Effector memory CD8-positive, alpha-beta T cell (primary cell): ENCODE measurements at regions not wholly inside any gene's neighbourhood (a gene's known extent, or its start where the extent isn't known, plus 50 kb on each side); places are given as distances from the start of the nearest gene placed in this dataset.
"Not testable (repeated sequence)": the region's sequence is repeated elsewhere in the genome, so short reads cannot be mapped to it uniquely, and the experiment has no call there.

Experiments used
- ATAC-seq: fragments of 150-1000 bp; cut with Tn5 transposase; replicated peaks from 2 replicates; pipeline ENCODE4 v1.10.0; 2021; ENCODE audit warnings: mild to moderate bottlenecking, moderate library complexity
- DNase-seq, 3 experiments: peaks; one replicate each; pipeline ENCODE4 v3.0.0; 2021
- H3K27ac Mint-ChIP-seq, 2 donors: one replicate each; pipeline ENCODE4 v1.8.0; 2022; ENCODE audit warnings: mild to moderate bottlenecking in 2 of 2, mixed read lengths in 2 of 2, moderate library complexity in 2 of 2
- H3K27me3 Mint-ChIP-seq, 2 donors: one replicate each; pipeline ENCODE4 v1.8.0; 2022; ENCODE audit warnings: mixed read lengths in 2 of 2
- H3K36me3 Mint-ChIP-seq: one replicate; pipeline ENCODE4 v1.8.0; 2022; ENCODE audit warnings: mild to moderate bottlenecking, moderate library complexity, mixed read lengths; ENCODE audit not compliant: insufficient read depth
- H3K4me1 Mint-ChIP-seq, 2 donors: one replicate each; pipeline ENCODE4 v1.8.0; 2022; ENCODE audit warnings: low read depth in 2 of 2, mixed read lengths in 2 of 2
- H3K4me3 Mint-ChIP-seq, 2 donors: one replicate each; pipeline ENCODE4 v1.8.0; 2022; ENCODE audit warnings: mild to moderate bottlenecking in 2 of 2, mixed read lengths in 2 of 2, moderate library complexity in 2 of 2
- H3K9me3 Mint-ChIP-seq, 2 donors: one replicate each; pipeline ENCODE4 v1.8.0; 2022; ENCODE audit warnings: mixed read lengths in 2 of 2

DNA sequence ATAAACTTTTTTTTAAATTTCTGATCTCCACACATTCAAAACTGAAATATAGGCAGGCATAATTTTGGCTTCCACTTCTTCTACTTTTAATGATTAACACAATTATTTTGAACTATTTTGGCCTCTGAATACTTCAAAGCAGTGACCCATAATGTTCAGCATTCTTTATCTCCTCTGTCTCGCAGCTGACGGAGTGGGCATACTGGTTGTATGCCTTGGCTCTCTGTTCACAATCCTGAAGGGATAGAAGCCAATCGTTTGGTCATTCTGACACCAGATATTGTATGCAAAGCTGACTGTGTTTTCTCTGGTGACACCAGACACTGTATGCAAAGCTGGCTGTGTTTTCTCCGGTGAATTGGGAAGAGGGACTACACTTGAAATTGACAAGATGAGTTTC lies 833.0 kb downstream of the EFNB2 start:
- Mint-ChIP-seq H3K27me3 (no peaks in the 10 kb centered on the region), H3K4me3 (no peak overlapping the region), H3K27ac (no peak overlapping the region), H3K4me1 (no peaks in the 10 kb centered on the region), H3K9me3 (peaks cover 4 to 8% of the 10 kb centered on the region in 2 donors), H3K36me3 (no peaks in the 10 kb centered on the region)
- DNase-seq (no peak), ATAC-seq (no peak)

DNA sequence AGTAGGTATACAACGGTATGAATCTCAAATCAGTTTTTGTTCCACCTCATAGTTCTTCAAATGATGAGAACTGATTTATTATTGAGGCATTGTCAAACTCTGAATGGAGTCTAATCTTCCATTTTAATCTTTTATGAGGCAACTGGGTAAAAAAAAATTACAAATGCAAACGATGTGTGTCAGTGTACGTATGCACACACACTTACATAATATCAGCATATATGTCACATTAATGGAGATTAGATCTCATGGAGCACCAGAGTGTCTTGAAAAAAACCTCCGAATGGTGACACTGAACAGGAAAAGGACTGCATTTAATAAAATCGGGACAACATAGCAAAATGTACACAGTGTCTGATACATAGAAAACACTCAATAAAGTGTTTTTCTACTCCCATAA lies 842.7 kb downstream of the EFNB2 start:
- H3K9me3 Mint-ChIP-seq = peaks cover 11 to 22% of the 10 kb centered on the region in 2 donors
- no peak overlapping the region for H3K27ac Mint-ChIP-seq
- no peaks in the 10 kb centered on the region for H3K27me3 Mint-ChIP-seq
- H3K4me3 Mint-ChIP-seq = no peak overlapping the region
- ATAC-seq (no peak), DNase-seq (no peak)
- H3K4me1 Mint-ChIP-seq = no peaks in the 10 kb centered on the region
- H3K36me3 Mint-ChIP-seq = no peaks in the 10 kb centered on the region

DNA sequence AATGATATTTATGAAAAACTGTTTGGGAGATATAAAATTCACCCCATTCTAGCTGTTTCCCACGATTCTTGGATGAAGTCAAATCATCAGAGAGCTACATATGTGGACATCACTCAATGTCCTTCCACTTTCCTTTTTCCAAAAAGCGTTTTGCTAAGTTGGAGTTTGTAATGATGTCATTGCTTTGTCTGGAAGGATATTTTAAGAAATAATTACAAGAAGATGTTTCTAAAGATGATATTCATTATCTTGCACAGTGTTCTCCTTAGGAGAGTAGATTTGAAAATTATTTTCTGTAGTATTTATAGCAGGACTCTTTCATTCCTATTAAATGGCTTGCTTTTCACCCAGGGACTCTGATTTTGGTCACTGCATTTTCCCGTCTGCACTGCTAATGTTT lies 851.2 kb downstream of the EFNB2 start:
- ATAC-seq = no peak
- peaks cover 2 to 9% of the 10 kb centered on the region in 2 donors for H3K9me3 Mint-ChIP-seq
- H3K36me3 Mint-ChIP-seq = no peaks in the 10 kb centered on the region
- no peak overlapping the region for H3K4me3 Mint-ChIP-seq
- H3K27me3 Mint-ChIP-seq = no peaks in the 10 kb centered on the region
- no peak overlapping the region for H3K27ac Mint-ChIP-seq
- H3K4me1 Mint-ChIP-seq = no peaks in the 10 kb centered on the region
- DNase-seq = no peak

DNA sequence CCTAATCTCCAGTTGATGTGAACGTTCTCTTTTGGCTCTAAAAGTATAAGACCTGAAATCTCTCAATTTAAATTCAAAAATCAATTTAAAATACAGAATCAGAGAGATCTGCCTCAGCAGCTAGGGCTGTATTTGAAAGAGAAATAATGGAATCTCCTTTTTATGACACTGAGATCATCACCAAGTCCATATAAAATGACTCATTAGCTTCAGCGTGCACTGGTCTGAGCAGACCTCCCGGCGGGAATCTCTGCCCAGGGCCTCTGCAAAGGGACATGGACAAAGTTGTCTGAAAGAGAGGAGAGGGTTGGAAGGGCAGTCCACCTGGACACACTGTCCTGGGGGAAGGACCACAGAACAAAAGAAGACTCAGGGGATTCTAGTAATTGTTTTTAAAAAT lies 855.6 kb downstream of the EFNB2 start:
- peaks cover 0 to 5% of the 10 kb centered on the region in 2 donors for H3K9me3 Mint-ChIP-seq
- H3K27ac Mint-ChIP-seq = no peak overlapping the region
- DNase-seq (no peak), ATAC-seq (no peak)
- H3K36me3 Mint-ChIP-seq = no peaks in the 10 kb centered on the region
- no peaks in the 10 kb centered on the region for H3K27me3 Mint-ChIP-seq
- H3K4me1 Mint-ChIP-seq = no peaks in the 10 kb centered on the region
- no peak overlapping the region for H3K4me3 Mint-ChIP-seq

DNA sequence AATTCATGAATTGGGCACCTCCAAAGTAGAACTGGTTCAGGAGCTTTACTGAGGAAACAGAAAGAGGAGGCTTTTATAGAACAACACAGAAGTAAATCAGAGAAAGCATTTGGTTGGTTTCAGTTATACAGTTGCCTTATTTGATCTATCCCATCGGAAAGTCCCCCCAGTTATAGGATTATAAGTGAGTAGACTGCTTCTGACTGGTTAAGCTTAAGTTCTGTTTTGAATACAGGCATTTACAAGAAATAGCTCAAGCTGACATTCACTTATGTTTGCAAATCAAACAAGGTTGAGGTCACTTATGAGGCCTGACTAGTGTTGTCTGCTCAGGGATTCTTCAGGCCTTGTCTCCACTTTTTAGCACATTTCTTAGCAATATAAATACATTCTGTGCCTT lies 857.4 kb downstream of the EFNB2 start:
- no peak overlapping the region for H3K27ac Mint-ChIP-seq
- no peaks in the 10 kb centered on the region for H3K4me1 Mint-ChIP-seq

DNA sequence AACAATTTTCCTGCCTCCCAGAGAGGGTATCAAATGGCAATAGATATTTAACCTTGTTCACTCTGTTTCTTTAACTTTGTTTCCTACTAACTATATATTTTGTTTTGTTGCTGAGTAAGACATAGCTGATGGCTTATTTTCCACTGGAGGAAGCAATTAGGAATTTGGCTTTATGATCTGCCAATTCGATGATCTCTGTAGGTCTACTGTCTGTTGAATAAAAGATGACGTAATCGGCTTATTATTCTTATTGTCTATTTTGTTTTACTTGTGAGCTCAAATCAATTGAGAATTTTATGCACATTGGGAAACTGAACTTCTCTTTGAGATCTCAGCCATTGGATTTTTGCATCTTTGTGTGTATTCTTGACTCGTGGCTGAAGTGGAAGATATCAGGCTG lies 862.6 kb downstream of the EFNB2 start:
- Mint-ChIP-seq H3K4me1 (no peaks in the 10 kb centered on the region), H3K36me3 (no peaks in the 10 kb centered on the region), H3K27ac (no peak overlapping the region), H3K9me3 (peaks cover 0 to 3% of the 10 kb centered on the region in 2 donors), H3K27me3 (no peaks in the 10 kb centered on the region), H3K4me3 (no peak overlapping the region)
- no peak for ATAC-seq
- no peak for DNase-seq

More for the DNA sequence above, 857.4 kb downstream of the EFNB2 start:
- no peak for ATAC-seq
- Mint-ChIP-seq H3K9me3 (peaks cover 0 to 5% of the 10 kb centered on the region in 2 donors), H3K4me3 (no peak overlapping the region), H3K27me3 (no peaks in the 10 kb centered on the region), H3K36me3 (no peaks in the 10 kb centered on the region)
- no peak for DNase-seq

DNA sequence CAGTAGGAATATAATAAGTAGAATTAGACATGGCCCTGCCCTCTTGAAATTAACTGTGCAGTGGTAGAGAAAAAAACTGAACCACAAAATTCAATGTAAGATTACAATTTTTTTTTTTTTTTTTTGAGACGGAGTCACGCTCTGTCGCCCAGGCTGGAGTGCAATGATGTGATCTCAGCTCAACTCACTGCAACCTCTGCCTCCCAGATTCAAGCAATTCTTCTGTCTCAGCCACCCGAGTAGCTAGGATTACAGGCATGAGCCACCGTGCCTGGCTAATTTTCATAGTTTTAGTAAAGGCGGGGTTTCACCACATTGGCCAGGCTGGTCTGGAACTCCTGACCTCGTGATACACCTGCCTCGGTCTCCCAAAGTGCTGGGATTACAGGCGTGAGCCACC lies 864.3 kb downstream of the EFNB2 start:
- DNase-seq, H3K27me3 Mint-ChIP-seq, H3K36me3 Mint-ChIP-seq: not testable (repeated sequence)

DNA sequence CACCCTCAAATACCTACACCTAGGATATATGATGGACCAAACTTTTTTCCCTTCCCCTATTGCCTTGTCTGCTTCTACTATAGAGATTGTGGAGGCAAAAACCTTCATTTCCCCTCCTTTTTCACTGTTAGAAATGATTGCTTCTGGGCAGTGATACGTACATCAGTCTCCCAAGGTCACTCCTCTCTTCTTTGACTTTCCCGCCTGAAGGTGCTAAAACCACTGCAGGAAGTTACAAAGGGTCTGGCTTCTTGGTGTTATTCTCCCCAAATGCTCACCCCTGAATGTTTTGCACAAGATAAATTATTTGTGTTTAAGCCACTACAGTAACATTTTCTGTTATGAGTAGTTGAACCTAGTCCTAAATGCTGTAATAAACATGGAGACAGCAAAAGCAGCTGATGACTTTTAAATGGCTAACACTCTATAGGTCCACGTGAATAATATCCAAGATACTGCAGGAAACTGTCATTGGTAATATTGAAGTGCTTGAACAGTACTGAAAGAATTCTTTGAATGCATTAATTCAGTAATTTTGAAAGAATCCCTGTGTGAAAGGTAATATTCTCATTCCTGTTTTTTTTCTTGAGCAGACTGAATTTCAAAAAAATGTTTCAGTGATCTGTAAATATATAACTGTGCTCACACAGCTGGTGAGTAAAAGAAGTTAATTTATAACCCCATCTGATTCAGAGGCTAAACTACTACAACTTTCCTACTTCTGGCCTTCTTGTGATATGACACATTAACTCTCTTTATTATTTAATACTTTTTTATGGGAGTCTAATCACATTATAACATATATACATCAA lies 865.1 kb downstream of the EFNB2 start:
- H3K4me1 Mint-ChIP-seq = no peaks in the 10 kb centered on the region
- H3K4me3 Mint-ChIP-seq = no peak overlapping the region
- no peaks in the 10 kb centered on the region for H3K36me3 Mint-ChIP-seq
- no peaks in the 10 kb centered on the region for H3K27me3 Mint-ChIP-seq
- H3K9me3 Mint-ChIP-seq = peaks cover 0 to 2% of the 10 kb centered on the region in 2 donors
- no peak overlapping the region for H3K27ac Mint-ChIP-seq
- ATAC-seq = no peak
- no peak for DNase-seq

More for the DNA sequence above, 864.3 kb downstream of the EFNB2 start:
- not testable (repeated sequence) for H3K27ac Mint-ChIP-seq, H3K9me3 Mint-ChIP-seq, ATAC-seq, H3K4me3 Mint-ChIP-seq, H3K4me1 Mint-ChIP-seq

DNA sequence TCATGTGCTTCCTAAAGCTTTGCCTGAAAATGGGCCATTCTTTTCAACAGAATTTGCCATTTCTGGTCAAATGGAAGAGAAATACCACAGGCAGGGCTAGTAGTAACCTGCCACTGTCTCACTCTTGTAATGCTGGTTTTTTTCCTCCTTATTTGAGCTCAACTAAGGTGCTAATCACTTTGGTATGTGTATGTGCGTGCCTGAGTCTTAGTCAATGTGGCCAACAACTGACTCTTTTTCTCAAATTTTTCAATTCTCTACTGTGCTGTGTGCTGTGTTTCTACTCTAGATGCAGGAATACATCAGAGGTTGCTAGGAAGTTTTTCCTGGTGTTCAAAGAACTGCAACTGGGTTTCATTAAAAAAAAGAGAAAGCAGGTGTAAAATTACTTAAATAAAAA lies 870.2 kb downstream of the EFNB2 start:
- Mint-ChIP-seq H3K27ac (no peak overlapping the region), H3K27me3 (no peaks in the 10 kb centered on the region), H3K9me3 (peaks cover 0 to 1% of the 10 kb centered on the region in 2 donors), H3K4me1 (no peaks in the 10 kb centered on the region), H3K36me3 (no peaks in the 10 kb centered on the region), H3K4me3 (no peak overlapping the region)
- ATAC-seq = no peak
- DNase-seq = no peak

DNA sequence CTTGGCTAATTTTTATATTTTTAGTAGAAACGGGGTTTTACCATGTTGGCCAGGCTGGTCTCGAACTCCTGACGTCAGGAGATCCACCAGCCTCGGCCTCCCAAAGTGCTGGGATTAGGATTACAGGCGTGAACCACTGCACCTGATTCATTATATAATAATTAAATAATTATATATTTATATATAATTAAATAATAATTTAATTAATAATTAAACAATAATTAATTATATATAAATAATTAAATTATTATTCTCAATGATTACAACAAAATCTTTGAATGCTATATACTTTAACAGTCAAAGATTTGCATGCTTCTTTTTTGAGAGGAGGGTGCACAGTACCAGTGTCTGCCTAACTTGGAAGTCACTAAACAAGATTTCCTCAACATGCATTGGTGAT lies 872.3 kb downstream of the EFNB2 start:
- Mint-ChIP-seq H3K4me1 (no peaks in the 10 kb centered on the region), H3K9me3 (peaks cover 0 to 3% of the 10 kb centered on the region in 2 donors), H3K4me3 (no peak overlapping the region), H3K27ac (no peak overlapping the region), H3K27me3 (no peaks in the 10 kb centered on the region), H3K36me3 (no peaks in the 10 kb centered on the region)
- no peak for ATAC-seq
- no peak for DNase-seq

DNA sequence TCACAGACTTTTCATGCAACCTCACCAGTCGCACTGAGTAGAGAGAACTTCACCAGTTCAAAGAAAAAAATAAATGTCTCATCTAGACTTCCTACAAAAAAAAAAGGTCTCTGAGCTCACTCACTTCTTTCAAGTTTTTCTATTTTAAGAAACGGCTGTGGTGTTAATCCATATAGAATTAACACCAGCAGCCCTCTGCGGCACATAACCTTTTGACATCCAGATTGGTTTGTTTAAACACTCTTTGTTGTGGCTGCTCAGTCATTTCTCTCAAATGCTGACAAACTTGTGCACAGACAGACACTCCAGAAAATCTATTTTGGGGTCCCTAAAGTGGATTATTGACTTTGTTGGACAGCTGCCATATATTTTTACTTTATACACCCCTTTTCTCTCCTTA lies 874.9 kb downstream of the EFNB2 start:
- DNase-seq = no peak
- Mint-ChIP-seq H3K4me1 (no peaks in the 10 kb centered on the region), H3K9me3 (peaks cover 0 to 3% of the 10 kb centered on the region in 2 donors), H3K4me3 (no peak overlapping the region), H3K36me3 (no peaks in the 10 kb centered on the region), H3K27ac (no peak overlapping the region), H3K27me3 (no peaks in the 10 kb centered on the region)
- no peak for ATAC-seq

DNA sequence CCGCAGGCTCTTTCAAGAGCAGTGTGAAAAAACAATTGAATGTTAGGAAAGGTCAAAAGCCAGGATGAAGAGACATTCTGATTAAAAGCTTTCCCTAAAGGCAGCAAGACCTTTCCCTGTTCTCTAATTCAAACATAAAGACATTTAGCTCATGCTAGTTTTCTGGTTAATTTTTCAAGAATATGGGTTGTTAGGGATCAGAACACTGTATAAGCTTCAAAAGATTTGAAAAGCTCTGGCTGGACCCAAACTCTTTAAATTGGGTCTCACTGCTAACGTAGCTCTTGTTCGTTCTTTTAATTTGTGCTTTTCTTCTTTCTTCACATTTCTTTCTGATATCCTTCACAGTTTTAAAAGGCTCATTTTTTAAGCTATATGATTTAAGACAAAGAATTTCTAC lies 877.0 kb downstream of the EFNB2 start:
- H3K27me3 Mint-ChIP-seq = no peaks in the 10 kb centered on the region
- H3K4me3 Mint-ChIP-seq = no peak overlapping the region

DNA sequence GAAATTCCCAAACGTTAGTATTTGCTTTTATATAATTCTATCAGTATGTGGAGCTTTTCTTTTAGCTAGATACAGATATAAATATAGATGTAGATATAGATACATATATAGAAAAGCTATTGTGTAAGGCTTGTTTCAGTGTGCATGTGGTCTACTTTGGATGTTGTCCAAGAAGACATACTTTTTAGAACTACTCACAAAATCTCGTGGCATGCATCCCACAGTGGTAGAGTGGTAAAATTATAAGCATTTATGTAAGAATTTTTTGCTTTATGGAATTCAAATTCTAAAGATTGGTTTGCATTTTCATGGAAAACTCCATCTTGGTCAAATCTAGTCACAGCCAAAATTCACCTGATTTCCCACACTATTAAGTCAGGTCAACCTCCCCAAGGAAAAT lies 880.4 kb downstream of the EFNB2 start:
- H3K4me3 Mint-ChIP-seq = no peak overlapping the region
- H3K27me3 Mint-ChIP-seq = no peaks in the 10 kb centered on the region
- H3K27ac Mint-ChIP-seq = no peak overlapping the region
- peaks cover 0 to 4% of the 10 kb centered on the region in 2 donors for H3K9me3 Mint-ChIP-seq
- no peaks in the 10 kb centered on the region for H3K4me1 Mint-ChIP-seq
- H3K36me3 Mint-ChIP-seq = no peaks in the 10 kb centered on the region
- ATAC-seq = no peak
- no peak for DNase-seq

More for the DNA sequence above, 877.0 kb downstream of the EFNB2 start:
- no peaks in the 10 kb centered on the region for H3K4me1 Mint-ChIP-seq
- H3K27ac Mint-ChIP-seq = no peak overlapping the region
- H3K9me3 Mint-ChIP-seq = peaks cover 0 to 3% of the 10 kb centered on the region in 2 donors
- no peaks in the 10 kb centered on the region for H3K36me3 Mint-ChIP-seq
- ATAC-seq (no peak), DNase-seq (no peak)

DNA sequence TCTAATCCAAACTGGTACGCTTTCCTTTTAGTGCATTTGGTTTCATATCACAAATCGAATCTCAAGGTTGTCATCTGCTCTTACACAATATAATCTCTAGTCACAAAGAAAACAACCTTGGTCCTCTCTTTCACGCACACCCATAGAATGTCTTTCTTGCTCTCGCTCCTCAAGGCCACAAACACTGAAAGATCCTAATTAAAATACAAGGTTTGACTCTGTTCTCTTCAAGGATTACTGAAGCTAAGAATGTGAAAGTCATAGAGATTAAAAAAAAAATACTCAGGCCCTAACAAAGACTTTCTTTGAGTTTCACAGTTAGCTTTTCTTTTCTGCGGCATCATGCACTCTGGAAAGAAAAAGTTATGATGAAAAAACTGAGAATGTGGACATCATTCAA lies 891.5 kb downstream of the EFNB2 start:
- ATAC-seq = no peak
- no peaks in the 10 kb centered on the region for H3K27me3 Mint-ChIP-seq

More for the DNA sequence above, 891.5 kb downstream of the EFNB2 start:
- peaks cover 3% of the 10 kb centered on the region for H3K36me3 Mint-ChIP-seq
- H3K4me1 Mint-ChIP-seq = no peaks in the 10 kb centered on the region
- peaks cover 5 to 7% of the 10 kb centered on the region in 2 donors for H3K9me3 Mint-ChIP-seq
- no peak overlapping the region for H3K27ac Mint-ChIP-seq
- no peak for DNase-seq
- H3K4me3 Mint-ChIP-seq = no peak overlapping the region
